ENCODE measurements at regions not wholly inside any gene's neighbourhood (a gene's known extent, or its start where the extent isn't known, plus 50 kb on each side); places are given as distances from the start of the nearest gene placed in this dataset.

DNA sequence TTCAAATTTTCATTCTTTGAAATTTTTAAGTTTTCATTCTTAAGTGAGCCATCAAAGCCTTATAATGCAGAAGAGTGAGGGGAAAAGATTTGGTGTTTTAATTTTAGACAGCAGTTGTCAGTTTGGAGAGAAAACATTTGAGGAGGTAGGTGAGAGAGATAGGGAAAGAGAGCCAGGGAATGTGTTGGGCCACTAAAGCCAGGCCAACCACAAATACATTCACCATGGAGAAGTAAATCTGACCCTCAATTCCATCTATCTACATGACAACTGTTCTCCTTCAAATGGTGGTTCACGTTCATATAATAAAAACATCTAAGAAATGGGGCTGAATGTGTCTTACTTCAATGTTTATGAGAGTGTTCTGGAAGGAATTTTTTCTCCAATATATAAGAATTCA, 553.0 kb upstream of the SYT4 start:
- TF ChIP-seq, protein P1, sequence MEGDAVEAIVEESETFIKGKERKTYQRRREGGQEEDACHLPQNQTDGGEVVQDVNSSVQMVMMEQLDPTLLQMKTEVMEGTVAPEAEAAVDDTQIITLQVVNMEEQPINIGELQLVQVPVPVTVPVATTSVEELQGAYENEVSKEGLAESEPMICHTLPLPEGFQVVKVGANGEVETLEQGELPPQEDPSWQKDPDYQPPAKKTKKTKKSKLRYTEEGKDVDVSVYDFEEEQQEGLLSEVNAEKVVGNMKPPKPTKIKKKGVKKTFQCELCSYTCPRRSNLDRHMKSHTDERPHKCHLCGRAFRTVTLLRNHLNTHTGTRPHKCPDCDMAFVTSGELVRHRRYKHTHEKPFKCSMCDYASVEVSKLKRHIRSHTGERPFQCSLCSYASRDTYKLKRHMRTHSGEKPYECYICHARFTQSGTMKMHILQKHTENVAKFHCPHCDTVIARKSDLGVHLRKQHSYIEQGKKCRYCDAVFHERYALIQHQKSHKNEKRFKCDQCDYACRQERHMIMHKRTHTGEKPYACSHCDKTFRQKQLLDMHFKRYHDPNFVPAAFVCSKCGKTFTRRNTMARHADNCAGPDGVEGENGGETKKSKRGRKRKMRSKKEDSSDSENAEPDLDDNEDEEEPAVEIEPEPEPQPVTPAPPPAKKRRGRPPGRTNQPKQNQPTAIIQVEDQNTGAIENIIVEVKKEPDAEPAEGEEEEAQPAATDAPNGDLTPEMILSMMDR (IDR thresholded peaks at IDR 0.05): no peak
- no peak for TF ChIP-seq EZH2 (IDR thresholded peaks at IDR 0.05; ENCODE audit: borderline replicate concordance, insufficient read depth, low read depth, low read length, poor library complexity, severe bottlenecking)

Data from B cell (primary cell).